ENCODE measurements at regions not wholly inside any gene's neighbourhood (a gene's known extent, or its start where the extent isn't known, plus 50 kb on each side); places are given as distances from the start of the nearest gene placed in this dataset.
"Not testable (repeated sequence)": the region's sequence is repeated elsewhere in the genome, so short reads cannot be mapped to it uniquely, and the experiment has no call there.

- Mint-ChIP-seq H3K36me3 (peaks cover 31% of the 10 kb centered on the region), H3K4me1 (no peaks in the 10 kb centered on the region), H3K9me3 (peaks cover 65% of the 10 kb centered on the region), H3K4me3 (no peak overlapping the region), H3K27ac (no peak overlapping the region), H3K27me3 (ENCODE audit: low read depth) (peaks cover 6% of the 10 kb centered on the region; the same call in 1 of the 2 replicates)
- no peak for TF ChIP-seq TEAD1 (CRISPR knock-in tag; IDR thresholded peaks at IDR 0.05)
- no peak for TF ChIP-seq RORB (CRISPR knock-in tag; IDR thresholded peaks at IDR 0.05)
- TF ChIP-seq NR3C1 (CRISPR knock-in tag; conservative IDR thresholded peaks at IDR 0.05; ENCODE audit: low read depth), result no peak
- TF ChIP-seq GRHL2 (CRISPR knock-in tag; IDR thresholded peaks at IDR 0.05; ENCODE audit: insufficient replicate concordance, severe bottlenecking), result no peak
- ChIA-PET CTCF (no interaction called here), POLR2A (no interaction called here)
- ATAC-seq, result no peak
- no peak for DNase-seq (ENCODE audit: low spot score)
Observed at GRCh38 chr1:5678759-5679158, 313.5 kb downstream of the NPHP4 start.

DNA sequence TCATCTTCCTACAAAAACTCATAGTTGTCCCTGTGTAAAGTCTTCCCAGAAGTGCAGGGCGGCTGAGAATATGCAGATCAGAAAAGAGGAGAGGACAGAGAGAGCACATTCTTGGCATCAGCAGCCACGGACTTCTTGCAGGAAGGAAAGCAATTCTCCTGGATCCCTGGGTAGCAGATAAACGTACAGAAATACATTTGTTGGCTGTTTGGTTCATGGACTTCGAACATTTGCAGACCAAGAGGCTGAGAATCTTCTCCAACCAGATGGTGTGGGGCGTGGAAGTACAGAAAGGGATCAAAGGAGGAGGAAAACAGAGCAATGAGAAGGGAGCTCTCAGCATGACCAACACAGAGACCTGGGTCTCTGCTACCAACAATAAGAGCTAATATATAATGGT is 319.9 kb downstream of the NPHP4 start:
- Mint-ChIP-seq H3K9me3 (peaks cover 86% of the 10 kb centered on the region), H3K27me3 (ENCODE audit: low read depth) (peaks cover 16% of the 10 kb centered on the region), H3K36me3 (peaks cover 56% of the 10 kb centered on the region)
- ATAC-seq; DNase-seq (ENCODE audit: low spot score); H3K4me1 Mint-ChIP-seq; H3K4me3 Mint-ChIP-seq; POLR2A ChIA-PET; H3K27ac Mint-ChIP-seq; CTCF ChIA-PET: not testable (repeated sequence)

DNA sequence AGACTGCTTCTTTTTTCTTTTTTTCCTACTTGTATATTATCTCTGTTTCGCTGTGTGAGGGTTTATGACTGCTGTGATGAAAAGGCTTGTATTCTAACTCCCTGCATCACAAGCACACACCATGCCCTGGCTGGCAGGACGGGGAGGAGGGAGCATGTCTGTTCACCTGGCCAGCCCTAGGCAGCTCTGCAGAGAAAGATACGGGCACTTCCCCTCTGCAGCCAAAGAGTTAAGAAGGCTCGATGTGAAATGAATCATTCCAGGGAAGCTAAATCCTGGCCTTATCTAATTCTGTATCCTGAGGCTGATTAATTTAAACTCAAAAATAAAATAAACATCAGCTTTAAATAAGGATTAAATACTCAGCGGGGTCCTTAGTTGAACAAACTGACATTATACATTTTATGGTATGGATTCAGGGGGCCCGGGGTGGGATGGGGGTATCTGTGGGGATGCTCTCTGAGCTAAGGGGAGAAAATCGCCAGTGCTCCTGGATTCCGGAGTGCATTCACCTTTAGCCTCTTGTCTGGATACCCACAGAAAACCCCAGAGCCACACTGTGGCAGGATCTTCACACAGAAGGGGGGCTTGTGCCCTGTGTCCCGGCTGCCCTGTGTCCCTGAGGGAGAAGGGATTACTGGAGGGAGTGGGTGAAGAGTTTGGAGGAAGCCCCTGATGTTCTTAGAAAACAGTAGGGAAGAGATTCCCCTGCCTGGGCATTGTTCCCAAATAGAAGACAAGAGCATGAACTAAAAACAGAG is 321.5 kb downstream of the NPHP4 start:
- ChIA-PET CTCF (interaction anchor here (1.0 kb wide), 1 partner anchor 75 kb away, joined by 3 read pairs; no protein-coding TSS in a partner anchor), POLR2A (no interaction called here)
- no peaks in the 10 kb centered on the region for H3K4me1 Mint-ChIP-seq
- peaks cover 16% of the 10 kb centered on the region for H3K27me3 Mint-ChIP-seq (ENCODE audit: low read depth)
- DNase-seq (ENCODE audit: low spot score) (no peak), ATAC-seq (no peak)
- H3K27ac Mint-ChIP-seq, result no peak overlapping the region
- H3K4me3 Mint-ChIP-seq, result no peak overlapping the region
- H3K36me3 Mint-ChIP-seq, result peaks cover 59% of the 10 kb centered on the region
- H3K9me3 Mint-ChIP-seq, result peaks cover 82% of the 10 kb centered on the region
- no peak for TF ChIP-seq NR2C2 (CRISPR knock-in tag; IDR thresholded peaks at IDR 0.05)
- TF ChIP-seq PRRX2 (CRISPR knock-in tag; IDR thresholded peaks at IDR 0.05), result no peak
- TF ChIP-seq STAT6 (CRISPR knock-in tag; conservative IDR thresholded peaks at IDR 0.05; ENCODE audit: low read depth), result no peak
- no peak for TF ChIP-seq ZNF263 (CRISPR knock-in tag; IDR thresholded peaks at IDR 0.05; ENCODE audit: low read depth)
- TF ChIP-seq TEAD1 (CRISPR knock-in tag; IDR thresholded peaks at IDR 0.05), result no peak
- TF ChIP-seq, protein P1, sequence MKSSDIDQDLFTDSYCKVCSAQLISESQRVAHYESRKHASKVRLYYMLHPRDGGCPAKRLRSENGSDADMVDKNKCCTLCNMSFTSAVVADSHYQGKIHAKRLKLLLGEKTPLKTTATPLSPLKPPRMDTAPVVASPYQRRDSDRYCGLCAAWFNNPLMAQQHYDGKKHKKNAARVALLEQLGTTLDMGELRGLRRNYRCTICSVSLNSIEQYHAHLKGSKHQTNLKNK (CRISPR knock-in tag; IDR thresholded peaks at IDR 0.05), result no peak
- no peak for TF ChIP-seq JUN (CRISPR knock-in tag; IDR thresholded peaks at IDR 0.05)
- TF ChIP-seq HMGA2 (CRISPR knock-in tag; IDR thresholded peaks at IDR 0.05), result no peak
- TF ChIP-seq, protein P2, sequence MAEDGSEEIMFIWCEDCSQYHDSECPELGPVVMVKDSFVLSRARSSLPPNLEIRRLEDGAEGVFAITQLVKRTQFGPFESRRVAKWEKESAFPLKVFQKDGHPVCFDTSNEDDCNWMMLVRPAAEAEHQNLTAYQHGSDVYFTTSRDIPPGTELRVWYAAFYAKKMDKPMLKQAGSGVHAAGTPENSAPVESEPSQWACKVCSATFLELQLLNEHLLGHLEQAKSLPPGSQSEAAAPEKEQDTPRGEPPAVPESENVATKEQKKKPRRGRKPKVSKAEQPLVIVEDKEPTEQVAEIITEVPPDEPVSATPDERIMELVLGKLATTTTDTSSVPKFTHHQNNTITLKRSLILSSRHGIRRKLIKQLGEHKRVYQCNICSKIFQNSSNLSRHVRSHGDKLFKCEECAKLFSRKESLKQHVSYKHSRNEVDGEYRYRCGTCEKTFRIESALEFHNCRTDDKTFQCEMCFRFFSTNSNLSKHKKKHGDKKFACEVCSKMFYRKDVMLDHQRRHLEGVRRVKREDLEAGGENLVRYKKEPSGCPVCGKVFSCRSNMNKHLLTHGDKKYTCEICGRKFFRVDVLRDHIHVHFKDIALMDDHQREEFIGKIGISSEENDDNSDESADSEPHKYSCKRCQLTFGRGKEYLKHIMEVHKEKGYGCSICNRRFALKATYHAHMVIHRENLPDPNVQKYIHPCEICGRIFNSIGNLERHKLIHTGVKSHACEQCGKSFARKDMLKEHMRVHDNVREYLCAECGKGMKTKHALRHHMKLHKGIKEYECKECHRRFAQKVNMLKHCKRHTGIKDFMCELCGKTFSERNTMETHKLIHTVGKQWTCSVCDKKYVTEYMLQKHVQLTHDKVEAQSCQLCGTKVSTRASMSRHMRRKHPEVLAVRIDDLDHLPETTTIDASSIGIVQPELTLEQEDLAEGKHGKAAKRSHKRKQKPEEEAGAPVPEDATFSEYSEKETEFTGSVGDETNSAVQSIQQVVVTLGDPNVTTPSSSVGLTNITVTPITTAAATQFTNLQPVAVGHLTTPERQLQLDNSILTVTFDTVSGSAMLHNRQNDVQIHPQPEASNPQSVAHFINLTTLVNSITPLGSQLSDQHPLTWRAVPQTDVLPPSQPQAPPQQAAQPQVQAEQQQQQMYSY (CRISPR knock-in tag; IDR thresholded peaks at IDR 0.05), result no peak
- no peak for TF ChIP-seq IRF2 (CRISPR knock-in tag; IDR thresholded peaks at IDR 0.05; ENCODE audit: borderline replicate concordance, low read depth)
- no peak for TF ChIP-seq AFF4 (CRISPR knock-in tag; IDR thresholded peaks at IDR 0.05; ENCODE audit: borderline replicate concordance)
- TF ChIP-seq, protein P3, sequence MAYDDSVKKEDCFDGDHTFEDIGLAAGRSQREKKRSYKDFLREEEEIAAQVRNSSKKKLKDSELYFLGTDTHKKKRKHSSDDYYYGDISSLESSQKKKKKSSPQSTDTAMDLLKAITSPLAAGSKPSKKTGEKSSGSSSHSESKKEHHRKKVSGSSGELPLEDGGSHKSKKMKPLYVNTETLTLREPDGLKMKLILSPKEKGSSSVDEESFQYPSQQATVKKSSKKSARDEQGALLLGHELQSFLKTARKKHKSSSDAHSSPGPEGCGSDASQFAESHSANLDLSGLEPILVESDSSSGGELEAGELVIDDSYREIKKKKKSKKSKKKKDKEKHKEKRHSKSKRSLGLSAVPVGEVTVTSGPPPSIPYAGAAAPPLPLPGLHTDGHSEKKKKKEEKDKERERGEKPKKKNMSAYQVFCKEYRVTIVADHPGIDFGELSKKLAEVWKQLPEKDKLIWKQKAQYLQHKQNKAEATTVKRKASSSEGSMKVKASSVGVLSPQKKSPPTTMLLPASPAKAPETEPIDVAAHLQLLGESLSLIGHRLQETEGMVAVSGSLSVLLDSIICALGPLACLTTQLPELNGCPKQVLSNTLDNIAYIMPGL (CRISPR knock-in tag; IDR thresholded peaks at IDR 0.05), result no peak
- TF ChIP-seq ZNF416 (CRISPR knock-in tag; IDR thresholded peaks at IDR 0.05), result no peak
- no peak for TF ChIP-seq OVOL2 (CRISPR knock-in tag; IDR thresholded peaks at IDR 0.05; ENCODE audit: borderline replicate concordance)
- TF ChIP-seq TEAD4 (CRISPR knock-in tag; IDR thresholded peaks at IDR 0.05), result no peak
- TF ChIP-seq CREM (CRISPR knock-in tag; IDR thresholded peaks at IDR 0.05), result no peak
- no peak for TF ChIP-seq NR3C1 (CRISPR knock-in tag; conservative IDR thresholded peaks at IDR 0.05; ENCODE audit: low read depth)

Measured in WTC11 (cell line).